Neuronal stem cell (in vitro differentiated cells): ENCODE measurements at regions not wholly inside any gene's neighbourhood (a gene's known extent, or its start where the extent isn't known, plus 50 kb on each side); places are given as distances from the start of the nearest gene placed in this dataset.

Experiments used
- DNase-seq: peaks from one replicate; pipeline ENCODE4 v3.0.0-alpha.2; 2013; ENCODE audit warnings: low spot score
- H2AFZ ChIP-seq: one replicate; pipeline ENCODE4 v1.6.1; 2013; ENCODE audit warnings: mild to moderate bottlenecking, low read length, inconsistent platforms
- H2AK5ac ChIP-seq: 2 replicates; pipeline ENCODE4 v1.6.1; 2013; ENCODE audit warnings: low read depth, mild to moderate bottlenecking, inconsistent platforms, low read length, moderate library complexity, mixed read lengths
- H2BK120ac ChIP-seq: 2 replicates; pipeline ENCODE4 v1.6.1; 2013; ENCODE audit warnings: low read depth, mild to moderate bottlenecking, inconsistent platforms, low read length, moderate library complexity, mixed read lengths
- H2BK12ac ChIP-seq: one replicate; pipeline ENCODE4 v1.6.1; 2013; ENCODE audit warnings: low read length, inconsistent platforms
- H2BK15ac ChIP-seq: 2 replicates; pipeline ENCODE4 v1.6.1; 2013; ENCODE audit warnings: mild to moderate bottlenecking, low read length, inconsistent platforms, mixed read lengths
- H2BK5ac ChIP-seq: one replicate; pipeline ENCODE4 v1.6.1; 2013; ENCODE audit warnings: inconsistent platforms, mild to moderate bottlenecking, low read length, moderate library complexity
- H3K14ac ChIP-seq: one replicate; pipeline ENCODE4 v1.6.1; 2013; ENCODE audit warnings: low read length, inconsistent platforms
- H3K18ac ChIP-seq: 2 replicates; pipeline ENCODE4 v1.6.1; 2013; ENCODE audit warnings: low read length, inconsistent platforms
- H3K23ac ChIP-seq: 2 replicates; pipeline ENCODE4 v1.6.1; 2013; ENCODE audit warnings: low read depth, mild to moderate bottlenecking, mixed read lengths, low read length, inconsistent platforms; ENCODE audit not compliant: poor library complexity
- H3K27ac ChIP-seq: replicated peaks from 3 replicates; pipeline ENCODE4 v1.5.1; 2013; ENCODE audit warnings: low read length, inconsistent platforms
- H3K27me3 ChIP-seq, 3 experiments: 2 replicates each; pipeline ENCODE4 v1.6.1; 2013; ENCODE audit warnings: low read length in 3 of 3, mild to moderate bottlenecking in 2 of 3, inconsistent platforms in 1 of 3, low read depth in 1 of 3, mixed read lengths in 1 of 3, moderate library complexity in 1 of 3; ENCODE audit not compliant: control insufficient read depth in 3 of 3, insufficient read depth in 3 of 3
- H3K36me3 ChIP-seq, 2 donors: replicated peaks in 1 of 2; 2 replicates each; pipeline ENCODE4 v1.6.1; 2013; ENCODE audit warnings: low read length in 2 of 2; ENCODE audit not compliant: control insufficient read depth in 2 of 2, insufficient read depth in 2 of 2
- H3K4ac ChIP-seq: 2 replicates; pipeline ENCODE4 v1.6.1; 2013; ENCODE audit warnings: inconsistent platforms, mild to moderate bottlenecking, low read length, moderate library complexity
- H3K4me1 ChIP-seq, 2 donors: 1 replicate in 1 of 2; 2 replicates in 1 of 2; pipeline ENCODE4 v1.6.1; 2013; ENCODE audit warnings: low read length in 2 of 2, low read depth in 1 of 2; ENCODE audit not compliant: control insufficient read depth in 2 of 2, insufficient read depth in 1 of 2
- H3K4me2 ChIP-seq: one replicate; pipeline ENCODE4 v1.6.1; 2013; ENCODE audit warnings: mild to moderate bottlenecking, low read length, inconsistent platforms; ENCODE audit not compliant: insufficient read depth, poor library complexity, severe bottlenecking
- H3K4me3 ChIP-seq, 2 donors: 2 replicates each; pipeline ENCODE4 v1.5.1; 2013; ENCODE audit warnings: low read length in 2 of 2, mild to moderate bottlenecking in 2 of 2, inconsistent platforms in 1 of 2, moderate library complexity in 1 of 2
- H3K79me1 ChIP-seq: one replicate; pipeline ENCODE4 v1.6.1; 2013; ENCODE audit warnings: low read depth, mild to moderate bottlenecking, inconsistent platforms, low read length, moderate library complexity
- H3K9ac ChIP-seq: one replicate; pipeline ENCODE4 v1.6.1; 2013; ENCODE audit warnings: mild to moderate bottlenecking, low read depth, low read length, inconsistent platforms; ENCODE audit not compliant: poor library complexity
- H3K9me3 ChIP-seq, 2 donors: replicated peaks in 1 of 2; 2 replicates each; pipeline versions ENCODE3 to v1.6.1; 2013; ENCODE audit warnings: low read length in 2 of 2, mild to moderate bottlenecking in 2 of 2, inconsistent platforms in 1 of 2, low read depth in 1 of 2, mixed read lengths in 1 of 2, moderate library complexity in 1 of 2; ENCODE audit not compliant: control insufficient read depth in 2 of 2, insufficient read depth in 1 of 2
- H4K8ac ChIP-seq: one replicate; pipeline ENCODE4 v1.6.1; 2013; ENCODE audit warnings: low read depth, mild to moderate bottlenecking, inconsistent platforms, low read length, moderate library complexity
- H4K91ac ChIP-seq: one replicate; pipeline ENCODE4 v1.6.1; 2013; ENCODE audit warnings: low read length, low read depth, mild to moderate bottlenecking, inconsistent platforms; ENCODE audit not compliant: poor library complexity
- WGBS, 2 donors: extraction: QIAGEN DNeasy Blood & Tissue Kit; methylation state at CpG; one replicate each; pipeline ENCODE4 v1.1.7; 2013; ENCODE audit warnings: missing lambda C conversion rate in 2 of 2, mixed read lengths in 1 of 2; ENCODE audit not compliant: insufficient read length in 2 of 2, insufficient replicate concordance in 1 of 2; ENCODE audit errors: extremely low coverage in 2 of 2; 5-methylcytosine and 5-hydroxymethylcytosine counted together

DNA sequence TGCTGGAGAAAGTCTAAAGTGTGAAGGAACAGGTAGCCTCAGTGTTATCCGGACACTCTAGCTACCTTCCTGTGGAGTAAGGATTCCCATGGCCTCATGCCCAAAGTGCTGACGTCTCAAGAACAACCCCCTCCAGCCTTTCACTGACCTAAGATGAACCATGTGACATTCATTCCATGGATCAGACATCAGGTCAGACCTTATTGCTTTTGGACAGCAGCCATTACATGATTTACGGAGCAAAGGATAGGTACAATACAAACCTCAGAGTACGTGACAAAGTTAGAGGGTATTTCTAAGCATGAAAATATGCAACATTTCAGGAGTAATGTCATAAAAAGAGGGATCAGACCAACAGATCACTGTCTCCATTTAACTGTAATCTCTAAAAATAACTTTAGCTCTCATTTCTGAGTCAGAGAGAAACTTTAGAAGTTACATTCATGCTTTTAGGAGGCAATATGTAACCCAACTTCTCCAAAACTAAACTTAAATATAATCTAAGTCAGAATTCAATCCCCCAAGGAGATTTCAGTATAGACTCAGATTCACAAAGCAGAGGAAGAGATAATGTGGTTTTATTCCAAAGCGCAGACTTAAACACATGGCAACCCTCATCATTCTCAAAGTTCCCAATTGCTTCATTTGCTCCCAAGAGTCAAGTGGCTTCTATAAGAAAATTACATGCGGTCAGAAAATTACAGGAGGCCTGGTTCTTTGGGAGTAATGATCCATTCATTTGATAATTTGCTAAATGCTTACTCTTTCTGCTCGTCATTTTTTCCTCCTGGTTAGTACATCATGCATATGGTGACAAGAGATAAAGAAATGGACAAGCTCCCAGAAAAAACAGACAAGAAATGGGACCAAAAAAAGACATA, 280.4 kb downstream of the SETD4 start:
- WGBS, 2 donors, result no CpG with 5 or more reads among the region's 7 CpGs
- Histone ChIP-seq H3K4me1 (no peaks in the 10 kb centered on the region), H3K18ac (no peak overlapping the region), H4K91ac (no peak overlapping the region), H2AFZ (no peak overlapping the region), H2AK5ac (no peak overlapping the region), H3K4me2 (no peak overlapping the region), H3K4ac (no peak overlapping the region), H2BK5ac (no peak overlapping the region), H3K27ac (no peak overlapping the region), H3K79me1 (no peaks in the 10 kb centered on the region), H3K23ac (no peak overlapping the region), H2BK120ac (no peak overlapping the region), H4K8ac (no peak overlapping the region), H3K14ac (no peak overlapping the region), H3K27me3 (no peaks in the 10 kb centered on the region), H3K36me3 (no peaks in the 10 kb centered on the region), H3K9ac (no peak overlapping the region), H3K9me3 (no peaks in the 10 kb centered on the region), H2BK12ac (no peak overlapping the region), H3K4me3 (no peak overlapping the region), H2BK15ac (no peak overlapping the region)
- no peak for DNase-seq

DNA sequence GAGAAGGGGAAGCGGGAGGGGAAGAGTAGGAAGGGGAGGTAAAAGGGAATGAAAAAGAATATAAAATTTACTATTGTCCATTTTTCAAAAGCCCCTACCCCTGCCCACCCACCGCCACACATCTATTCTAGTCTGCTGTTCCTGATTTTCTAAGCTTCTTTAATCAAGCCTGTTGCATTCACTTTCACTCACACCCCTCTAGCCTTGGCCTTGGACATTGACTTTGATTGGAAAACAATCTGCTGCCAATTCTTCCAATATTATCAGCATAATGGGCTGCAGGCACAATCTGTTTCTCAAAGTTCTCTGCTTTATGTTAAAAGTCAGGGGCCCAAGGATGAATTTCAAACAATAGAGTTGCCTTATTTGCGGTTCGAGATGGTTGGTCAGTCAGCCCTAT, 281.2 kb downstream of the SETD4 start:
- Histone ChIP-seq H2AFZ (no peak overlapping the region), H3K27me3 (no peaks in the 10 kb centered on the region), H3K36me3 (no peaks in the 10 kb centered on the region), H3K23ac (no peak overlapping the region), H3K4ac (no peak overlapping the region), H3K27ac (no peak overlapping the region), H3K4me3 (no peak overlapping the region), H2AK5ac (no peak overlapping the region), H2BK15ac (no peak overlapping the region), H3K14ac (no peak overlapping the region), H4K8ac (no peak overlapping the region), H2BK120ac (no peak overlapping the region), H3K9me3 (no peaks in the 10 kb centered on the region), H3K9ac (no peak overlapping the region), H2BK5ac (no peak overlapping the region), H3K18ac (no peak overlapping the region), H3K4me1 (no peaks in the 10 kb centered on the region), H3K79me1 (no peaks in the 10 kb centered on the region), H2BK12ac (no peak overlapping the region), H4K91ac (no peak overlapping the region), H3K4me2 (no peak overlapping the region)
- WGBS, 2 donors, result no CpG with 5 or more reads among the region's 4 CpGs
- no peak for DNase-seq

DNA sequence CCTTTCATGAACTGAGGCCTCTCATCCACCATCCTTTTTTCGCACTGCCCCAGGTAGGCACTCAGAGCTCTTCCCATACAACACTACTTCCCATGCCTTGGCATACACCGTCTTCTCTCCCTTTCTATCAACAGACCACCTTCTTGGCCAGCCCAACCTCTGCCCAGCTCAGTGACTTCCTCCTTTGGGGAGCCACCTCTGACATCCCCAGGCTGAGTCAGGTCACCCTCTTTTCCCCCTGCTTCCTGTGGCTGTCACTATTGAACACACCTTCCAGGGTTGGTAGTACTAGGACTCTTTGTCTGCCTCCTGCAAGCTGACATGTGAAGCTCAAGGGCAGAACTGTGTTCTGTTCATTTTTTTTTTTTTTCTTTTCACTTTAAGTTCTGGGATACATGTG, 283.2 kb downstream of the SETD4 start:
- no peaks in the 10 kb centered on the region for H3K4me1 ChIP-seq
- no peak overlapping the region for H4K91ac ChIP-seq
- no peak overlapping the region for H3K4me3 ChIP-seq
- no peak overlapping the region for H3K14ac ChIP-seq
- no CpG with 5 or more reads among the region's 2 CpGs for WGBS, 2 donors
- no peak overlapping the region for H2AK5ac ChIP-seq
- no peak overlapping the region for H2BK12ac ChIP-seq
- H3K18ac ChIP-seq, result no peak overlapping the region
- H2AFZ ChIP-seq, result no peak overlapping the region
- H2BK5ac ChIP-seq, result no peak overlapping the region
- no peaks in the 10 kb centered on the region for H3K36me3 ChIP-seq
- no peak overlapping the region for H2BK120ac ChIP-seq
- no peak for DNase-seq
- no peak overlapping the region for H3K4me2 ChIP-seq
- H3K27ac ChIP-seq, result no peak overlapping the region
- no peak overlapping the region for H3K4ac ChIP-seq
- no peak overlapping the region for H4K8ac ChIP-seq
- H3K23ac ChIP-seq, result no peak overlapping the region
- H2BK15ac ChIP-seq, result no peak overlapping the region
- H3K27me3 ChIP-seq, result no peaks in the 10 kb centered on the region
- H3K9ac ChIP-seq, result no peak overlapping the region
- H3K79me1 ChIP-seq, result no peaks in the 10 kb centered on the region
- no peaks in the 10 kb centered on the region for H3K9me3 ChIP-seq

DNA sequence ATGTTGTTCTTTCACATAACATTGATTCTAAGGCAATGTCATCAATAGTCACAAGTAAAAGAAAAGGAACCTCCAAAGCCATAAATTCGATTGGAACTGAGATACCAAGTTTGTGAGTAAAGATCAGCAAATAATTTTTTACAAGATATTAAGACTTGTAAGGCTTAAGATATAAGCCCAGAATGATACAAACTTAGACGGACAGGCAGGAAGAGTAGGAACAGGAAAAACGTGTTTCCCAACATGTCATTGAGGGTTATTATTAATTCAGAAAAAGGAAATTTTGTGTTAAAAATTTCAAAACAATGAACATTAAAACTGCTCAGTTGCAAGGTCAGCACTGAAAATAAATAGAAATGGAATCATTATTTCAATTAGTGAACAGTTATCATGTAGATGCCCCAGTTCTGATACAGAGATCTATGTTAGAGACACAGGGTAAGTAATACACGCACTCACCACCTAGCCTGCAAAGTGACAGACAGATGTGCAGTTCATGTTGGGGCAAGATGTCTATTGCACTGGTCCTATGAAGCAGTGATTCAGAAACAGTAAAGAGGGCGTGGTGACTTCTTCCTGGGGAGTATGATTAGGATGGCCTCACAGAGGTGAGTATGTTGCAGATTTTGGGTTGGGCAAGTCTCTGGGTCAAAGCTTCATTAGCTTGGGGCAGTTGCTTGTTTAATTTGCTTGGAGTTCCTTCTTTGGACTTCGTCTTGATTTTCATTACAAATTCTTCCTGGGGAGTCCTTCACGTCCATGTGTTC, 284.4 kb downstream of the SETD4 start:
- no CpG with 5 or more reads among the region's 7 CpGs for WGBS, 2 donors
- Histone ChIP-seq H3K18ac (no peak overlapping the region), H3K79me1 (no peaks in the 10 kb centered on the region), H3K4me2 (no peak overlapping the region), H2BK12ac (no peak overlapping the region), H2BK5ac (no peak overlapping the region), H3K14ac (no peak overlapping the region), H3K27ac (no peak overlapping the region), H3K4ac (no peak overlapping the region), H3K36me3 (no peaks in the 10 kb centered on the region), H2AK5ac (no peak overlapping the region), H3K9me3 (no peaks in the 10 kb centered on the region), H4K91ac (no peak overlapping the region), H2AFZ (no peak overlapping the region), H3K23ac (no peak overlapping the region), H4K8ac (no peak overlapping the region), H3K9ac (no peak overlapping the region), H2BK120ac (no peak overlapping the region), H3K4me3 (no peak overlapping the region), H2BK15ac (no peak overlapping the region), H3K27me3 (no peaks in the 10 kb centered on the region), H3K4me1 (no peaks in the 10 kb centered on the region)
- no peak for DNase-seq
